ENCODE measurements at regions not wholly inside any gene's neighbourhood (a gene's known extent, or its start where the extent isn't known, plus 50 kb on each side); places are given as distances from the start of the nearest gene placed in this dataset.
A peak's percentile ranks its signal among the peaks of the same experiment; 100 is the strongest.
"Not testable (repeated sequence)": the region's sequence is repeated elsewhere in the genome, so short reads cannot be mapped to it uniquely, and the experiment has no call there.

DNA sequence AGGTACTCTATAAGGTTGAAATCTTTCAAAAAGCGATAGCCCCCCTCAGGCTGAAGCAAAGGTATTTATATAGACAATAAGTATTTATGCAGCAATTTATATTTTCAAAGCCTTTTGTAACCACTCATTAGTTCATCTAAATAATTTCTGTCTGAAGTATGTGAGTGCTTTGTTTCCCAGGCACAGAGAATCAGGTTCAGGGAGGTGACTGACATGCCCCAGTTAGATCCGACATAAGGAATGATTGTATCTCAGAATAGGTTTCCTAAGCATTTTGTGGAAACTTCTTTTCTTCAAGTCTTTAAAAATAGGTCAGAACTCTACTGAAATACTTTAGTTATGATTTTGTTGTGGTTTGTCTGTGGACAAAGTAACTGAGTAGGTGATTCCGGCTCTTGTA, 283.4 kb upstream of the G2E3 start:
- Histone ChIP-seq H3K36me3 (ENCODE audit: control insufficient read depth in 4 of 4, insufficient read depth in 4 of 4, low read length in 3 of 4) (no peaks in the 10 kb centered on the region), H3K9me3 (ENCODE audit: control extremely low read depth in 1 of 5, control insufficient read depth in 4 of 5, insufficient read depth in 2 of 5, low read depth in 1 of 5, low read length in 4 of 5) (no peaks in the 10 kb centered on the region), H3K4me1 (ENCODE audit: control extremely low read depth in 1 of 4, control insufficient read depth in 4 of 4, insufficient read depth in 4 of 4, low read length in 3 of 4) (peaks cover 0 to under 1% (median 0%) of the 10 kb centered on the region in 4 experiments), H3K27ac (ENCODE audit: insufficient read depth in 1 of 2, low read depth in 1 of 2, low read length in 2 of 2, poor library complexity in 1 of 2, severe bottlenecking in 2 of 2) (no peak overlapping the region), H3K4me3 (ENCODE audit: control insufficient read depth in 1 of 7, extremely low read depth in 1 of 7, insufficient read depth in 4 of 7, low read depth in 2 of 7, low read length in 6 of 7) (no peak overlapping the region), H3K27me3 (replicated peaks in 2 of 5; ENCODE audit: control insufficient read depth in 4 of 5, insufficient read depth in 5 of 5, low read length in 4 of 5) (peaks cover 0 to 2% (median 2%) of the 10 kb centered on the region in 5 experiments)
- 100% methylated on average over 2 of the region's 3 CpGs for WGBS (ENCODE audit: insufficient coverage)
- POLR2A ChIA-PET: no interaction called here
- DNase-seq: no peak
- CTCF ChIA-PET: no interaction called here

DNA sequence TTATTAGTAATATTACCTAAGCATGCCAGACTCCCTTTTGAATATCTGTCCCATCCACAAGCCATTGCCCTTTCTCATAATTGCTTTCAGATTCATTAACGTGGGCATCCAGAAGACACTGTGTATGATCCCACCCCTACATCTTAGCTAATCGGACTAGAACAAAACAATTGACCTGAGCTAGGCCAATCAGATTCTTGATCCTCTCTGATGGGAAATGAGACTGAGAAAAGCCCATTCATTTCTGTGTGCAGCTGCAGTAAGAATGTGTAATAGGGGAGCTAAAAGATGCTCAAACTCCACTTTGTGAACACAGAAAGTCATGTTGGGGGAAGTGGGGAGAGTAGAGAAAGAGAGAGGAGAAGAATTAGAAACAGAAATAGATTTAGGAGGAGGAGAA, 281.7 kb upstream of the G2E3 start:
- 95% methylated on average over 2 of the region's 2 CpGs for WGBS (ENCODE audit: insufficient coverage)
- CTCF ChIA-PET: no interaction called here
- POLR2A ChIA-PET: no interaction called here

DNA sequence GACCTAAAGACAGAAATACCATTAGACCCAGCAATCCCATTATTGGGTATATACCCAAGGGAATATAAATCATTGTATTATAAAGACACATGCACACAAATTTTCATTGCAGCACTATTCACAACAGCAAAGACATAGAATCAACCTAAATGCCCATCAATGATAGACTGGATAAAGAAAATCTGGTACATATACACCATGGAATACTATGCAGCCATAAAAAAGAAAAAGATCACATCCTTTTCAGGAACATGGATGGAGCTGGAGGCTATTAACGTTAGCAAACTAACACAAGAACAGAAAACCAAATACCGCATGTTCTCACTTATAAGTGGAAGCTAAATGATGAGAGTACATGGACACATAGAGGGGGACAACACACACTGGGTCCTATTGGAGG, 280.1 kb upstream of the G2E3 start:
- H3K4me1 ChIP-seq (ENCODE audit: control extremely low read depth in 1 of 4, control insufficient read depth in 4 of 4, insufficient read depth in 4 of 4, low read length in 3 of 4); CTCF ChIA-PET; POLR2A ChIA-PET; H3K9me3 ChIP-seq (ENCODE audit: control extremely low read depth in 1 of 5, control insufficient read depth in 4 of 5, insufficient read depth in 2 of 5, low read depth in 1 of 5, low read length in 4 of 5); H3K27me3 ChIP-seq (replicated peaks in 2 of 5; ENCODE audit: control insufficient read depth in 4 of 5, insufficient read depth in 5 of 5, low read length in 4 of 5); H3K27ac ChIP-seq (ENCODE audit: insufficient read depth in 1 of 2, low read depth in 1 of 2, low read length in 2 of 2, poor library complexity in 1 of 2, severe bottlenecking in 2 of 2); H3K36me3 ChIP-seq (ENCODE audit: control insufficient read depth in 4 of 4, insufficient read depth in 4 of 4, low read length in 3 of 4); H3K4me3 ChIP-seq (ENCODE audit: control insufficient read depth in 1 of 7, extremely low read depth in 1 of 7, insufficient read depth in 4 of 7, low read depth in 2 of 7, low read length in 6 of 7); DNase-seq: not testable (repeated sequence)
- WGBS (ENCODE audit: insufficient coverage): no CpG with 5 or more reads among the region's 2 CpGs

More for the DNA sequence above, 281.7 kb upstream of the G2E3 start:
- no peak overlapping the region for H3K4me3 ChIP-seq (ENCODE audit: control insufficient read depth in 1 of 7, extremely low read depth in 1 of 7, insufficient read depth in 4 of 7, low read depth in 2 of 7, low read length in 6 of 7)
- peaks cover 0 to 2% (median 0%) of the 10 kb centered on the region in 5 experiments for H3K27me3 ChIP-seq (replicated peaks in 2 of 5; ENCODE audit: control insufficient read depth in 4 of 5, insufficient read depth in 5 of 5, low read length in 4 of 5)
- no peak for DNase-seq
- no peaks in the 10 kb centered on the region for H3K36me3 ChIP-seq (ENCODE audit: control insufficient read depth in 4 of 4, insufficient read depth in 4 of 4, low read length in 3 of 4)
- H3K27ac ChIP-seq (ENCODE audit: insufficient read depth in 1 of 2, low read depth in 1 of 2, low read length in 2 of 2, poor library complexity in 1 of 2, severe bottlenecking in 2 of 2): no peak overlapping the region
- H3K9me3 ChIP-seq (ENCODE audit: control extremely low read depth in 1 of 5, control insufficient read depth in 4 of 5, insufficient read depth in 2 of 5, low read depth in 1 of 5, low read length in 4 of 5): peaks cover 0 to 3% (median 0%) of the 10 kb centered on the region in 5 experiments
- no peaks in the 10 kb centered on the region for H3K4me1 ChIP-seq (ENCODE audit: control extremely low read depth in 1 of 4, control insufficient read depth in 4 of 4, insufficient read depth in 4 of 4, low read length in 3 of 4)

DNA sequence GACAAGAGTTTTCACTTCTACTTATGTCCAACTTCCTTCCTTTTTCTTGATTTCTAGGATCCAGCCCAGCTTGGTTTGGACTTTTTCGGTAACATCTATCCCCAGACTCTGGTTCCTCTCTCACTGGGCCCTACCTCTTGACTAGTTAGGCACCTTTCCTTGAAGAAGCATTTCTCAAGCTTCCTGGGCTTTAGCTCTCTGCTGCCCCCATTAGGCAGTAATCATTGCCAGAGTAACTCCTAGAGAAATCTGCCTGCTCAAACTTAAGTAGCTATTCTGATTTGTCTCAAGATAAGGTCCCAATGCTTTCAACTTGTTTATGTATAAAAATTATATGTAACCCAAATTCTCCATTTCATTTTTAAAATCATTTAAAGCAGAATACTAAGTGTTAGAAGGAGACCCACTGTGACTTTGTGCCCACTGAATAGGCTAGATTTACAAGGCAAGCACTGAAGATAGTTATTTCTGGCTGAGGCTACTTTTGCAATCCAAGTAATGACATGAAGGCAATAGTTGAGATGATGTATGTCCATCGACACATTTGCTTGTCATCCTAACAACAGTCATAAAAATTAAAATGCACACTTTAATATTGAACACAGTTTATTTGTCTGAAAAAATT, 275.0 kb upstream of the G2E3 start:
- H3K4me3 ChIP-seq (ENCODE audit: control insufficient read depth in 1 of 7, extremely low read depth in 1 of 7, insufficient read depth in 4 of 7, low read depth in 2 of 7, low read length in 6 of 7): no peak overlapping the region
- WGBS (ENCODE audit: insufficient coverage): 86% methylated on average over 1 of the region's 2 CpGs
- no peaks in the 10 kb centered on the region for H3K36me3 ChIP-seq (ENCODE audit: control insufficient read depth in 4 of 4, insufficient read depth in 4 of 4, low read length in 3 of 4)
- DNase-seq: peak; percentile 16 to 39 (median 33)
- no peaks in the 10 kb centered on the region for H3K27me3 ChIP-seq (replicated peaks in 2 of 5; ENCODE audit: control insufficient read depth in 4 of 5, insufficient read depth in 5 of 5, low read length in 4 of 5)
- H3K27ac ChIP-seq (ENCODE audit: insufficient read depth in 1 of 2, low read depth in 1 of 2, low read length in 2 of 2, poor library complexity in 1 of 2, severe bottlenecking in 2 of 2): no peak overlapping the region
- ChIA-PET POLR2A (no interaction called here), CTCF (interaction anchor here (1.0 to 1.7 kb wide), 4 partner anchors 11 to 16 kb away, joined by 3 to 12 read pairs (median 4); no protein-coding TSS in a partner anchor)
- peaks cover 0 to 3% (median 0%) of the 10 kb centered on the region in 5 experiments for H3K9me3 ChIP-seq (ENCODE audit: control extremely low read depth in 1 of 5, control insufficient read depth in 4 of 5, insufficient read depth in 2 of 5, low read depth in 1 of 5, low read length in 4 of 5)
- no peaks in the 10 kb centered on the region for H3K4me1 ChIP-seq (ENCODE audit: control extremely low read depth in 1 of 4, control insufficient read depth in 4 of 4, insufficient read depth in 4 of 4, low read length in 3 of 4)

DNA sequence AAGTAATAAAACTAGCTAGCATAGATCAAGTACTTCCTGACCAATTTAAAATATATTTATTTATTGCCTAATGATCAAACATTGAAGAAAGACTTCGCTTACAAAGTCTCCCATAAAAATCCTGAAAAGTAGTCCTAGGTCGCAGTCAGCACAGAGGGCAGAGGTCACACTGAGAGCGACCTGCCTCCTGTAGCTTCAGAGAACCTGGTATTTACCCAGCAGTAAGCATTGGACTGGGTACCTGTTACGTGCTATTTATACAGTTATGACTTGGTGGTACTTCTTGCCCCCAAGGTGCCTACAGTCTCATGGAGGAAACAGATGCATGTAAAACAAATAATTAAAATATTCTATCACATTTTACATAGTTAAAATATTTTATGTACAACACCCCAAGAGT, 274.1 kb upstream of the G2E3 start:
- 96% methylated on average over 3 of the region's 4 CpGs for WGBS (ENCODE audit: insufficient coverage)
- H3K27ac ChIP-seq (ENCODE audit: insufficient read depth in 1 of 2, low read depth in 1 of 2, low read length in 2 of 2, poor library complexity in 1 of 2, severe bottlenecking in 2 of 2): no peak overlapping the region
- no peaks in the 10 kb centered on the region for H3K27me3 ChIP-seq (replicated peaks in 2 of 5; ENCODE audit: control insufficient read depth in 4 of 5, insufficient read depth in 5 of 5, low read length in 4 of 5)
- ChIA-PET CTCF (no interaction called here), POLR2A (no interaction called here)
- no peak overlapping the region for H3K4me3 ChIP-seq (ENCODE audit: control insufficient read depth in 1 of 7, extremely low read depth in 1 of 7, insufficient read depth in 4 of 7, low read depth in 2 of 7, low read length in 6 of 7)
- H3K36me3 ChIP-seq (ENCODE audit: control insufficient read depth in 4 of 4, insufficient read depth in 4 of 4, low read length in 3 of 4): no peaks in the 10 kb centered on the region
- DNase-seq: no peak
- H3K9me3 ChIP-seq (ENCODE audit: control extremely low read depth in 1 of 5, control insufficient read depth in 4 of 5, insufficient read depth in 2 of 5, low read depth in 1 of 5, low read length in 4 of 5): peaks cover 0 to 3% (median 0%) of the 10 kb centered on the region in 5 experiments
- no peaks in the 10 kb centered on the region for H3K4me1 ChIP-seq (ENCODE audit: control extremely low read depth in 1 of 4, control insufficient read depth in 4 of 4, insufficient read depth in 4 of 4, low read length in 3 of 4)

DNA sequence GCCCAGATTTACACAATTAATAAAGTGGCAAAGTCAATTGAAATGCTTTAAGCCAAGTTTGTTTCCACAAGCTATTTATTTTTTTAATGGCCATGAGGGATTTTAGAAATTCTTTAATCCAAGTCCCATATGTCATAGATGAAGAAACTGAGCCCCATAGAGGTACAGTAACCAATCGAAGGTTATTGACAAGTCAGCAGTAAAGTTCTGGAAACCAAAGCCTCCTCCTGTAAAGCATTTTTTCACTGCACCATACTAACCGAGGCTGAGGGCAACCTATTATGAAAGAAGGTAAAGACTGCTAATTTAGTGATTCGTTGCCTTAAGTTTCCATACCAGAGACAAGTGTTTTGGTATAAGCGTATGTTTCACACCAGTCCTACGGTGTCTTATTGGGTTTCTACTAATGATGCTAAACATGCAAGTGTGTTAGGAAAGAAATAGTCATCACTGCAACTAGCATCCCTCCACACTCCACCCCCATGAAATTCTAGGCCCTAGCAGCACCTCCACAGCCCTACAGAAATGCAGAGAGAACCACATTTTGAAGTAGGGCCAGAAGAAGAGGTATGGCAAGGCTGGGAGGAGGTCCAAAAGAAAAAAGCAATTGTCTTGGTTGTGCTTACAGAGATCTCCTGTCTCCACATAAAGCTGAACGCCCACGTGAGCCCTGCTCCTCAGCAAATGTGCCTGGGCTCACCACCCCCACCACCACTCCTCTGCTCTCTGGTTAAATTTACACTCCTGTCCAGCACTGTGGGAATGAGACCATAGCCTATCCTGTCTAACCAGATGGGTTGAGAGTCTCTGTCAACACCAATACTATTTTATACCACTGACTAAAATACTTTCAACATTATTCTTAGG, 271.1 kb upstream of the G2E3 start:
- no peaks in the 10 kb centered on the region for H3K4me1 ChIP-seq (ENCODE audit: control extremely low read depth in 1 of 4, control insufficient read depth in 4 of 4, insufficient read depth in 4 of 4, low read length in 3 of 4)
- H3K27me3 ChIP-seq (replicated peaks in 2 of 5; ENCODE audit: control insufficient read depth in 4 of 5, insufficient read depth in 5 of 5, low read length in 4 of 5): no peaks in the 10 kb centered on the region
- WGBS (ENCODE audit: insufficient coverage): 100% methylated on average over 4 of the region's 7 CpGs
- no peaks in the 10 kb centered on the region for H3K9me3 ChIP-seq (ENCODE audit: control extremely low read depth in 1 of 5, control insufficient read depth in 4 of 5, insufficient read depth in 2 of 5, low read depth in 1 of 5, low read length in 4 of 5)
- DNase-seq: no peak
- H3K36me3 ChIP-seq (ENCODE audit: control insufficient read depth in 4 of 4, insufficient read depth in 4 of 4, low read length in 3 of 4): no peaks in the 10 kb centered on the region
- H3K4me3 ChIP-seq (ENCODE audit: control insufficient read depth in 1 of 7, extremely low read depth in 1 of 7, insufficient read depth in 4 of 7, low read depth in 2 of 7, low read length in 6 of 7): no peak overlapping the region
- CTCF ChIA-PET: no interaction called here
- no peak overlapping the region for H3K27ac ChIP-seq (ENCODE audit: insufficient read depth in 1 of 2, low read depth in 1 of 2, low read length in 2 of 2, poor library complexity in 1 of 2, severe bottlenecking in 2 of 2)
- POLR2A ChIA-PET: no interaction called here

DNA sequence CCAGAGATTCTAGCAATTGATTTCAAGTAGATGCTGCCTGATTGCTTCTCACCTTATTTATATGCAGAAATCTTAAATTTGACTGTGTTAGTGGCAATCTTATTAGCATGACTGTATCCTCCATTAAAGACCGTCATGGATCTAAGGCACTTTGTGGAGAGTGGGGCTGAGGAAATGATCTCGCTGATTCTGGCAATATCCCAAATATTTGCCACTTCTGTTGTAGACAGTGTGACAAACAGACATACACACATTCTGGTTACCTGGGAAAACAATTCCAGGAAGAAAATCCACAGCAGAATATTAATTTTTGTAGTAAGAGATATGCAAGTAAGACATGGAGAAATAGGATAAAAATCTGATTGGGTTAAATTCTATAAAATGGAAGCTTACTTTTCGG, 269.0 kb upstream of the G2E3 start:
- Histone ChIP-seq H3K4me3 (ENCODE audit: control insufficient read depth in 1 of 7, extremely low read depth in 1 of 7, insufficient read depth in 4 of 7, low read depth in 2 of 7, low read length in 6 of 7) (no peak overlapping the region), H3K4me1 (ENCODE audit: control extremely low read depth in 1 of 4, control insufficient read depth in 4 of 4, insufficient read depth in 4 of 4, low read length in 3 of 4) (no peaks in the 10 kb centered on the region), H3K27me3 (replicated peaks in 2 of 5; ENCODE audit: control insufficient read depth in 4 of 5, insufficient read depth in 5 of 5, low read length in 4 of 5) (no peaks in the 10 kb centered on the region), H3K27ac (ENCODE audit: insufficient read depth in 1 of 2, low read depth in 1 of 2, low read length in 2 of 2, poor library complexity in 1 of 2, severe bottlenecking in 2 of 2) (no peak overlapping the region), H3K36me3 (ENCODE audit: control insufficient read depth in 4 of 4, insufficient read depth in 4 of 4, low read length in 3 of 4) (no peaks in the 10 kb centered on the region), H3K9me3 (ENCODE audit: control extremely low read depth in 1 of 5, control insufficient read depth in 4 of 5, insufficient read depth in 2 of 5, low read depth in 1 of 5, low read length in 4 of 5) (no peaks in the 10 kb centered on the region)
- ChIA-PET CTCF (no interaction called here), POLR2A (no interaction called here)
- WGBS (ENCODE audit: insufficient coverage): 93% methylated on average over 3 of the region's 3 CpGs
- no peak for DNase-seq
